B cell (primary cell): ENCODE measurements at regions not wholly inside any gene's neighbourhood (a gene's known extent, or its start where the extent isn't known, plus 50 kb on each side); places are given as distances from the start of the nearest gene placed in this dataset.

Experiments used
- EZH2 ChIP-seq: IDR thresholded peaks from 2 replicates; pipeline ENCODE4 v1.6.1; 2012; ENCODE audit warnings: borderline replicate concordance, low read depth, mild to moderate bottlenecking, moderate library complexity, low read length; ENCODE audit not compliant: insufficient read depth, poor library complexity, severe bottlenecking
- TF ChIP-seq, protein P1 (sequence below): fragments of 200-600 bp; IDR thresholded peaks from one replicate; pipeline ENCODE4 v1.8.0; 2022; ENCODE audit warnings: antibody characterized with exemption, mild to moderate bottlenecking

DNA sequence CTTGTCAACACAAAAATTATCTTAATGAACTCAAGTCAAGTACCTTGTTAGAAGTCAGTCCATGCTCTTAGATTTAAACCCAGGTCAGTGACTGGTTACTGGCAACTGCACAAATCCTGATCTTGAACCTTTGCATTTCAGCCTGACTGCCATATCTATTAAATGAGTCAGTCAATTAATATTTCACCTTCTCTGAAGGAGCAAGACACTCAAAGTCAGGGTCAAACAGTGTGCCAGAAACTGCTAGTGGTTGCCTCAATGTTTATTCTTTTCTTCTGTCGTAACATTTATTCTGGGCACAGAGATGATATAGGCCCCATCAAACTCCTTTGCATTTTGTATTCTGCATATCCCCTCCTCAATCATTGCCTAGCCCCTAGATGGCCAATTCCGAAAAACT lies 193.9 kb upstream of the MOCS1 start:
- TF ChIP-seq, protein P1, sequence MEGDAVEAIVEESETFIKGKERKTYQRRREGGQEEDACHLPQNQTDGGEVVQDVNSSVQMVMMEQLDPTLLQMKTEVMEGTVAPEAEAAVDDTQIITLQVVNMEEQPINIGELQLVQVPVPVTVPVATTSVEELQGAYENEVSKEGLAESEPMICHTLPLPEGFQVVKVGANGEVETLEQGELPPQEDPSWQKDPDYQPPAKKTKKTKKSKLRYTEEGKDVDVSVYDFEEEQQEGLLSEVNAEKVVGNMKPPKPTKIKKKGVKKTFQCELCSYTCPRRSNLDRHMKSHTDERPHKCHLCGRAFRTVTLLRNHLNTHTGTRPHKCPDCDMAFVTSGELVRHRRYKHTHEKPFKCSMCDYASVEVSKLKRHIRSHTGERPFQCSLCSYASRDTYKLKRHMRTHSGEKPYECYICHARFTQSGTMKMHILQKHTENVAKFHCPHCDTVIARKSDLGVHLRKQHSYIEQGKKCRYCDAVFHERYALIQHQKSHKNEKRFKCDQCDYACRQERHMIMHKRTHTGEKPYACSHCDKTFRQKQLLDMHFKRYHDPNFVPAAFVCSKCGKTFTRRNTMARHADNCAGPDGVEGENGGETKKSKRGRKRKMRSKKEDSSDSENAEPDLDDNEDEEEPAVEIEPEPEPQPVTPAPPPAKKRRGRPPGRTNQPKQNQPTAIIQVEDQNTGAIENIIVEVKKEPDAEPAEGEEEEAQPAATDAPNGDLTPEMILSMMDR: no peak
- no peak for TF ChIP-seq EZH2
